Neural progenitor cell (in vitro differentiated cells): ENCODE measurements at regions not wholly inside any gene's neighbourhood (a gene's known extent, or its start where the extent isn't known, plus 50 kb on each side); places are given as distances from the start of the nearest gene placed in this dataset.
"Not testable (repeated sequence)": the region's sequence is repeated elsewhere in the genome, so short reads cannot be mapped to it uniquely, and the experiment has no call there.

Experiments used
- DNase-seq: peaks from one replicate; pipeline ENCODE4 v3.0.0-alpha.2; 2016; ENCODE audit warnings: low spot score
- H2AFZ ChIP-seq: fragments of 200-600 bp; sonication (generic); replicated peaks from 2 replicates; pipeline ENCODE4 v1.6.1; 2016; ENCODE audit warnings: antibody characterized with exemption
- H3F3A ChIP-seq: fragments of 200-600 bp; sonication (generic); 2 replicates; pipeline ENCODE4 v1.6.1; 2016; ENCODE audit warnings: antibody characterized with exemption, low read depth
- H3K27ac ChIP-seq: fragments of 200-600 bp; sonication (generic); 2 replicates; pipeline ENCODE4 v1.5.1; 2016; ENCODE audit warnings: mild to moderate bottlenecking
- H3K27me3 ChIP-seq: fragments of 200-600 bp; sonication (generic); 2 replicates; pipeline ENCODE4 v1.6.1; 2016; ENCODE audit warnings: mild to moderate bottlenecking, moderate library complexity
- H3K36me3 ChIP-seq: fragments of 200-600 bp; sonication (generic); 2 replicates; pipeline ENCODE4 v1.5.1; 2016
- H3K4me1 ChIP-seq: fragments of 200-600 bp; sonication (generic); 2 replicates; pipeline ENCODE4 v1.6.1; 2016; ENCODE audit warnings: mixed run types
- H3K4me2 ChIP-seq: fragments of 200-600 bp; sonication (generic); 2 replicates; pipeline ENCODE4 v1.6.1; 2016
- H3K4me3 ChIP-seq: fragments of 200-600 bp; sonication (generic); 2 replicates; pipeline ENCODE4 v1.5.1; 2016
- H3K79me2 ChIP-seq: fragments of 200-600 bp; sonication (generic); 2 replicates; pipeline ENCODE4 v1.6.1; 2016; ENCODE audit warnings: low read depth
- H3K9ac ChIP-seq: fragments of 200-600 bp; sonication (generic); 2 replicates; pipeline ENCODE4 v1.6.1; 2016
- H3K9me3 ChIP-seq: fragments of 200-600 bp; sonication (generic); 2 replicates; pipeline ENCODE4 v1.5.1; 2016; ENCODE audit warnings: low read depth
- H4K20me1 ChIP-seq: fragments of 200-600 bp; sonication (generic); 2 replicates; pipeline ENCODE4 v1.6.1; 2016; ENCODE audit warnings: low read depth
- H3K27ac Mint-ChIP-seq: 3 replicates; pipeline ENCODE4 v1.8.0; 2021; ENCODE audit warnings: mixed read lengths
- H3K27me3 Mint-ChIP-seq: 2 replicates; pipeline ENCODE4 v1.8.0; 2022; ENCODE audit warnings: low read depth, mild to moderate bottlenecking, inconsistent platforms, moderate library complexity, mixed read lengths; ENCODE audit not compliant: insufficient read depth
- H3K36me3 Mint-ChIP-seq: 3 replicates; pipeline ENCODE4 v1.8.0; 2021; ENCODE audit warnings: mixed read lengths
- H3K4me1 Mint-ChIP-seq: 3 replicates; pipeline ENCODE4 v1.8.0; 2021; ENCODE audit warnings: mixed read lengths
- H3K4me3 Mint-ChIP-seq: 3 replicates; pipeline ENCODE4 v1.8.0; 2021; ENCODE audit warnings: mild to moderate bottlenecking, moderate library complexity, mixed read lengths
- H3K9me3 Mint-ChIP-seq: 3 replicates; pipeline ENCODE4 v1.8.0; 2020; ENCODE audit warnings: mixed read lengths

GRCh38 chr10:46810222-46810621, 101.0 kb upstream of the PTPN20 start:
- not testable (repeated sequence) for H3K4me3 Mint-ChIP-seq, H4K20me1 ChIP-seq, H3K4me3 ChIP-seq, H2AFZ ChIP-seq, H3K79me2 ChIP-seq, DNase-seq, H3K9me3 ChIP-seq, H3K27me3 Mint-ChIP-seq, H3K9me3 Mint-ChIP-seq, H3K27me3 ChIP-seq, H3F3A ChIP-seq, H3K9ac ChIP-seq, H3K36me3 ChIP-seq, H3K36me3 Mint-ChIP-seq, H3K4me1 Mint-ChIP-seq, H3K4me2 ChIP-seq, H3K27ac Mint-ChIP-seq, H3K27ac ChIP-seq, H3K4me1 ChIP-seq

GRCh38 chr10:46816126-46816525, 95.1 kb upstream of the PTPN20 start:
- not testable (repeated sequence) for H3K9me3 Mint-ChIP-seq, H3K36me3 ChIP-seq, H3K36me3 Mint-ChIP-seq, H4K20me1 ChIP-seq, H3K27ac ChIP-seq, H3K27ac Mint-ChIP-seq, H3K4me2 ChIP-seq, H3K79me2 ChIP-seq, H2AFZ ChIP-seq, DNase-seq, H3K27me3 Mint-ChIP-seq, H3K4me1 Mint-ChIP-seq, H3K9me3 ChIP-seq, H3K9ac ChIP-seq, H3K4me3 ChIP-seq, H3K4me1 ChIP-seq, H3K4me3 Mint-ChIP-seq, H3K27me3 ChIP-seq, H3F3A ChIP-seq

- H3K4me1 ChIP-seq, H3K27me3 ChIP-seq, H2AFZ ChIP-seq, H3K4me2 ChIP-seq, H3K4me3 Mint-ChIP-seq, H3K27ac Mint-ChIP-seq, H3K9me3 Mint-ChIP-seq, H3F3A ChIP-seq, H3K9me3 ChIP-seq, H3K36me3 Mint-ChIP-seq, H3K27me3 Mint-ChIP-seq, H3K79me2 ChIP-seq, H3K4me3 ChIP-seq, H3K4me1 Mint-ChIP-seq, H3K36me3 ChIP-seq, H4K20me1 ChIP-seq, H3K9ac ChIP-seq, H3K27ac ChIP-seq, DNase-seq: not testable (repeated sequence)
Observed at GRCh38 chr10:46840393-46841050, 70.7 kb upstream of the PTPN20 start.

- not testable (repeated sequence) for H3K36me3 Mint-ChIP-seq, H3K36me3 ChIP-seq, H3K4me2 ChIP-seq, H3K4me3 Mint-ChIP-seq, H3K79me2 ChIP-seq, H3K9me3 Mint-ChIP-seq, H3K4me1 Mint-ChIP-seq, H3K27me3 Mint-ChIP-seq, H3K9ac ChIP-seq, H3K27ac ChIP-seq, H3K27ac Mint-ChIP-seq, H3K4me3 ChIP-seq, H4K20me1 ChIP-seq, H3K4me1 ChIP-seq, H2AFZ ChIP-seq, DNase-seq, H3K9me3 ChIP-seq, H3K27me3 ChIP-seq, H3F3A ChIP-seq
Observed at GRCh38 chr10:46841051-46841593, 70.1 kb upstream of the PTPN20 start.

GRCh38 chr10:46845194-46845593, 66.0 kb upstream of the PTPN20 start:
- not testable (repeated sequence) for H3K4me3 ChIP-seq, H3K4me1 ChIP-seq, H3K9me3 ChIP-seq, H3K27ac ChIP-seq, H3K9ac ChIP-seq, H4K20me1 ChIP-seq, H2AFZ ChIP-seq, DNase-seq, H3K36me3 ChIP-seq, H3F3A ChIP-seq, H3K27me3 ChIP-seq, H3K9me3 Mint-ChIP-seq, H3K4me2 ChIP-seq, H3K4me1 Mint-ChIP-seq, H3K27me3 Mint-ChIP-seq, H3K27ac Mint-ChIP-seq, H3K36me3 Mint-ChIP-seq, H3K4me3 Mint-ChIP-seq, H3K79me2 ChIP-seq

- H3K9me3 ChIP-seq, DNase-seq, H3K27me3 ChIP-seq, H3K9ac ChIP-seq, H2AFZ ChIP-seq, H3K9me3 Mint-ChIP-seq, H3K27ac ChIP-seq, H3K4me3 ChIP-seq, H3K27me3 Mint-ChIP-seq, H3F3A ChIP-seq, H3K36me3 ChIP-seq, H3K79me2 ChIP-seq, H3K4me1 Mint-ChIP-seq, H3K4me2 ChIP-seq, H4K20me1 ChIP-seq, H3K4me3 Mint-ChIP-seq, H3K27ac Mint-ChIP-seq, H3K36me3 Mint-ChIP-seq, H3K4me1 ChIP-seq: not testable (repeated sequence)
Observed at GRCh38 chr10:46845640-46846039, 65.6 kb upstream of the PTPN20 start.

GRCh38 chr10:46860753-46861152, 50.5 kb upstream of the PTPN20 start:
- H3K27me3 Mint-ChIP-seq = not testable (repeated sequence)

More at GRCh38 chr10:46860753-46861152, 50.5 kb upstream of the PTPN20 start:
- DNase-seq, H2AFZ ChIP-seq, H3F3A ChIP-seq, H3K4me3 Mint-ChIP-seq, H3K4me1 ChIP-seq, H3K27me3 ChIP-seq, H3K36me3 ChIP-seq, H3K9ac ChIP-seq, H3K4me1 Mint-ChIP-seq, H4K20me1 ChIP-seq, H3K79me2 ChIP-seq, H3K27ac Mint-ChIP-seq, H3K9me3 ChIP-seq, H3K4me2 ChIP-seq, H3K9me3 Mint-ChIP-seq, H3K27ac ChIP-seq, H3K36me3 Mint-ChIP-seq, H3K4me3 ChIP-seq: not testable (repeated sequence)
